VCaP (cell line): ENCODE measurements at regions not wholly inside any gene's neighbourhood (a gene's known extent, or its start where the extent isn't known, plus 50 kb on each side); places are given as distances from the start of the nearest gene placed in this dataset.

Experiments
- H3K27ac ChIP-seq: fragments of 450-650 bp; 2 replicates; pipeline ENCODE4 v1.5.1; 2017
- TF ChIP-seq, protein P1 (sequence below): fragments of 450-650 bp; conservative IDR thresholded peaks from 2 replicates; pipeline ENCODE4 v1.5.1; 2017; ENCODE audit warnings: mild to moderate bottlenecking, moderate library complexity

DNA sequence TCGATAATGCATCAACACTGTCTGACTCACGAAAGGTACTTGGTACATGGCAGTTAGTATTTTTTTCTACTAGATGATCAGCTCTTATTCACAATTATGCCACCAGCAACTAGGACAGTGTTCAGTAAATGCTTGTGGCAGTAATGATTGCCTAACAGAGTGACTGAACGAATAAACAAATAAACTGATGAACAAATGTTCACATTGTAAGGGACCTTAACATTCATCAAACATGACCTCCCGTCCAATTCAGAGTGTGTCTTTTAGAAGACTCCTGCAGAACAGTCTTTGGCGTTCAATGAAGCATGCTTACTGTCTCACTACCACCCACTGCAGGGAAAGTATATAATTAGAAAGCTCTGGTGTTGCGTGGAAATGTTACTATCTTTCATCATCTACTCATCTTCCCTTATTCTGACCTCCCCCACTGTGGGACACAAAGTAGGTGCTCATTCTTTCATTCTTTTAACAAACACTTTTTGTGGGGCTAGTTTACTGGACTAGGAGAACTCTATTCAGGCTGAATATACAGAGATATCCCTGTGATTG is 319.3 kb downstream of the RAB28 start:
- no peak overlapping the region for H3K27ac ChIP-seq
- TF ChIP-seq, protein P1, sequence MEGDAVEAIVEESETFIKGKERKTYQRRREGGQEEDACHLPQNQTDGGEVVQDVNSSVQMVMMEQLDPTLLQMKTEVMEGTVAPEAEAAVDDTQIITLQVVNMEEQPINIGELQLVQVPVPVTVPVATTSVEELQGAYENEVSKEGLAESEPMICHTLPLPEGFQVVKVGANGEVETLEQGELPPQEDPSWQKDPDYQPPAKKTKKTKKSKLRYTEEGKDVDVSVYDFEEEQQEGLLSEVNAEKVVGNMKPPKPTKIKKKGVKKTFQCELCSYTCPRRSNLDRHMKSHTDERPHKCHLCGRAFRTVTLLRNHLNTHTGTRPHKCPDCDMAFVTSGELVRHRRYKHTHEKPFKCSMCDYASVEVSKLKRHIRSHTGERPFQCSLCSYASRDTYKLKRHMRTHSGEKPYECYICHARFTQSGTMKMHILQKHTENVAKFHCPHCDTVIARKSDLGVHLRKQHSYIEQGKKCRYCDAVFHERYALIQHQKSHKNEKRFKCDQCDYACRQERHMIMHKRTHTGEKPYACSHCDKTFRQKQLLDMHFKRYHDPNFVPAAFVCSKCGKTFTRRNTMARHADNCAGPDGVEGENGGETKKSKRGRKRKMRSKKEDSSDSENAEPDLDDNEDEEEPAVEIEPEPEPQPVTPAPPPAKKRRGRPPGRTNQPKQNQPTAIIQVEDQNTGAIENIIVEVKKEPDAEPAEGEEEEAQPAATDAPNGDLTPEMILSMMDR: no peak

DNA sequence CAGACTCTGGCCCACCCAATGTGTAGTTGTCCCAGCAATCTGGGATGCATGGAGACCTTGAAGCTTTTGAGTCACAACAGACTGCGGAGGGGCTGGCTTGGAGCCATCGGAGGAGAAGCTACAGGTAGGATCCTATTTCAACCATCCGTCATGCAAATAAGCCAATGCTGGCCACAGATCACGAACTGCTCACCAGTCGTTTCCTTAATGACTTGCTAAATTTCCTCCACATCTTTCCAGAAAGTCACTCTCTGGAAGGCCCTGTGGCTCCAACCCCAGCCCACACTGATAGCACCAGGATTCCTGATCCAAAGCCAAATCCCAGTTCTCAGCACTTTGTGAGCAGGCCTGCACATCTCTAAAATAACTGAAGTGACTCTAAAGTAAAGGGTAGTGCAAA is 321.3 kb downstream of the RAB28 start:
- H3K27ac ChIP-seq: no peak overlapping the region
- TF ChIP-seq, protein P1: no peak

DNA sequence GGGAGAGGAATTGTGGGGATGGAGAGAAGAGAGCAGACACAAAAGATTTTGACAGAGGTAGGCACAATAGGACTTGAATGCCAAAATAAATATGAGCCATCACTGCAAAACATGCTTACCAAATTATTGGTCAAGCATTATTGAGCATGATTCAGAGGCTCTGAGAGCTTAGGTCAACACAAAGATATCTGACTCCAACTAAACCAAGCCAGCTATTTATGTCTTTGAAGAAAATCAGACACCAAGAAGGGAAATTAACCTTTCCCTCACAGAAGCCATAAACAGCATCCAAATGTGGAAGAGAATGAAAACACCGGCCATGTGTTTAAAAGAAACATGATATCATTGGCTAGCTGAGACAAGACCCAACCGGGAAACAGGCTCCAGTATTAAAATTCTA is 323.2 kb downstream of the RAB28 start:
- H3K27ac ChIP-seq: no peak overlapping the region
- TF ChIP-seq, protein P1: no peak

DNA sequence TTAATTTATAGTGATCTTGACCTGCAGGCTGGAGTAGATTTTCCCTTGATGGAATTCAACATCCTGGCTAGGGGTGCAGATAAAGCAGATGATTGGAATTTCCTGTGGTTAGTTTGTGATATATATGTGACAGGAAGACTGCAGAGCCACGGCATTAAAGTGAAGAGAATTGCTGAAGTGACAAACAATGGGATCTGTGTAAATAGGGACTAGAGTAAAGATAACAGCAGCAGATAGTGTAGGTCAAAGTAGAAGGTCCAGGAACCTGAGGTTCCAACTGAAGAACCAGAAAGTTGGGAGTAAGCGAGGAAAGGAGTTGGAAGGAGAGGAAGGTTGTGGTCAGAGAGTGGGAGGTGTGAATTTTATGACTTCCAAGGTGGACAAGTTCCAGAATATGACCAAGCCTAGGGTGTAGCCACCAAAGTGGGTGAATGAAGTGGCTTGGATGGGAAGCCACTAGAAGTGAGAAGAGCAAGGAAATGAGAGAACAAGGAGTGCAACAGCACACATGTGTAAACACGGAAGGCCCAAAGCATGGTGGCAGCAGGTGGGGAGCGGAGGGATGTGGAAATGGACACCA is 325.0 kb downstream of the RAB28 start:
- TF ChIP-seq, protein P1: no peak
- H3K27ac ChIP-seq: no peak overlapping the region

DNA sequence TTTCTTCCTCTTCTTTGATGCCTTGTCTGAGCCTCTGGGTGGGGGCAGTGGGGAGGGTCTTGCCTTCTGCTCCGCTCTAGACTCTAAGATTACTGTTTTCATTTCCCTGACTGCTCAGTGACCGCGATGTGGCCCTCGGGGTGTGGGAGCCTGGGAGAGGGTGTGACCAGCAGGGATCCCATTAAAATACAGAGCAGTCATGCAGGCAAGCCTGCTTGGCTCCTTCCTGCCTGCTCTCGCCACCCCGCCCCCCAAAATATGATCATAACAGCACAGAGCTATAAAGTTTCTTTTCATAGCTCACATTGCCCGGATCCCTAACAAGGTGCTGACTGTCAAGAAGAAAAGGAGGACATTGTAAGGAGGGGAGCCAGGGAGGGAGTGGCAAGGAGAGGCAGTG is 332.9 kb downstream of the RAB28 start:
- TF ChIP-seq, protein P1: no peak
- no peak overlapping the region for H3K27ac ChIP-seq

DNA sequence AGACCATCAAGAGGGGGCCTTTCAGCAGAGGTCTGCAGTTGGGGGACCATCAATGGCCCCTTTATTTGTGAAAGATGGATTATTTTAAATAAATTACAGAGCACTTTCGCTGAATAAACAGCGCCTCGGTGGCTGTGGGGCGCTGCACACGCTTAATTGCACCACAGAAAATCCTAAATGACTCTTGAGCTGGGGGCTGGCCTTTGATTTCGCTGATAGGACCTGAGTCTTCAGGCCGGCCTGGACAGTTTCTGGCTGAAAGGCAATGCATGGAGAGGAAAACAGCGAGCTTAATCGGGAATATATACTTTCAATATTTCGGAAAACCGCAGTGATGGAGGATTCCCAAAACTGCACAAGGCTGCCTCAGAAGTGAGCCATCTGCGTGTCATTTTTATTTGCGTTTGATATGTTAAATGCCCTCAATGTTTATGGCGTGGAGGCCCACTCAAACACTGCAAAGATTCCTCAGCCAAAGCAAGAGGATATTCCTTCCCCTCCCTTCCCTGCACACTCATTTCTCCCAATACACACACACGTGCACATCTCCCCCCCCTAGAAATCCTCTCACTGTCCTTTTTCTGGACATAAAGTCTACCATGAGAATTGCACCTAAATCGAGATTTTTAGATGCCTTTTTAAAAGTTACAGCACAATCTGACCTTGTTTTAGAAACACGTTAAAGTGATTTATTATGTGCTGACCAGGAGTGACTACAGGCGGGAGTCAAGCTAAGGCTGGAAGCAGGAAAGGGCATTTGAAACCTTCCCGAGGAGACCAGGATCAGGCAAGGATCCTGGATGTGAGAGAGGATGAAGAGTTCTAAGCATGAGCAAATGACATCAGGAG is 340.7 kb downstream of the RAB28 start:
- H3K27ac ChIP-seq: no peak overlapping the region
- TF ChIP-seq, protein P1: no peak

DNA sequence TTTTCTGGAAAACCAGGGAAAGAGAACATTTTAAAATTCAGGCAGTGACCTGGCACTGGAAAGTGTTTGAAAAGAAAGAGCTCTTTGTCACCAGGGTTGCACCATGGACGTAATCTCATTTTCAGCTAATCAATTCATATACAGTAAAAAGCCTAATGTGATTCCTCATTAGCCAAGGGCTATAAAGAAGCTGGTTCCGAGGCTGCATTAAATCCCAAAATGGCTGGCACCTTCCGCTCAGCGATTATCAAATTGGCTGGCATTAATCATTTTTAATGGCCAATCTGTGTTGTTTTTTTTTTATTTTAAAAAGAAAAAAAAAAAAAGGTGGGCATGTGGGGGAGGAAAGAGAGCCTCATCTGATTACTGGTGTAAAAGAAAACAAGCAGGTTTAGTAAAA is 341.4 kb downstream of the RAB28 start:
- no peak overlapping the region for H3K27ac ChIP-seq

More for the DNA sequence above, 341.4 kb downstream of the RAB28 start:
- TF ChIP-seq, protein P1: no peak
